ENCODE measurements at regions not wholly inside any gene's neighbourhood (a gene's known extent, or its start where the extent isn't known, plus 50 kb on each side); places are given as distances from the start of the nearest gene placed in this dataset.

DNA sequence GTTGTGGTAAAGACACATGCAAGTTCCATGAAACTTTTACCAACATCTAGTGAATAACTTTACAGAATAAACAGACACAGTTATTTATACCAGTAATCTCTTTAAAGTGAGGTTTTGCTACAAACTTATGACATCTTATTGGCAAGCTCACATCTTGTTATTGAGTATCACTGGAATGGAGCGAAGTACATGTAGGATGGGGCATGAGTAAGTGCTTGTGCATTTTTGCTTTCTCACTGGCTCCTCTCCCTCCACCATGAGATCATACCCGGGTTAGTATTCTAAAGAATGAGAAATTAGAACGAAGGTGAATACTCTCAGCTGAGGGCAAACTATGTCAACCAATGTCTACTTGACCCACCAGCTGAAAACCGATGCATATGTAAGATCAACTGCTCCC is 193.3 kb upstream of the ZNF717 start:
- DNase-seq (ENCODE audit: low read depth, low spot score): no peak
- TF ChIP-seq, protein P1, sequence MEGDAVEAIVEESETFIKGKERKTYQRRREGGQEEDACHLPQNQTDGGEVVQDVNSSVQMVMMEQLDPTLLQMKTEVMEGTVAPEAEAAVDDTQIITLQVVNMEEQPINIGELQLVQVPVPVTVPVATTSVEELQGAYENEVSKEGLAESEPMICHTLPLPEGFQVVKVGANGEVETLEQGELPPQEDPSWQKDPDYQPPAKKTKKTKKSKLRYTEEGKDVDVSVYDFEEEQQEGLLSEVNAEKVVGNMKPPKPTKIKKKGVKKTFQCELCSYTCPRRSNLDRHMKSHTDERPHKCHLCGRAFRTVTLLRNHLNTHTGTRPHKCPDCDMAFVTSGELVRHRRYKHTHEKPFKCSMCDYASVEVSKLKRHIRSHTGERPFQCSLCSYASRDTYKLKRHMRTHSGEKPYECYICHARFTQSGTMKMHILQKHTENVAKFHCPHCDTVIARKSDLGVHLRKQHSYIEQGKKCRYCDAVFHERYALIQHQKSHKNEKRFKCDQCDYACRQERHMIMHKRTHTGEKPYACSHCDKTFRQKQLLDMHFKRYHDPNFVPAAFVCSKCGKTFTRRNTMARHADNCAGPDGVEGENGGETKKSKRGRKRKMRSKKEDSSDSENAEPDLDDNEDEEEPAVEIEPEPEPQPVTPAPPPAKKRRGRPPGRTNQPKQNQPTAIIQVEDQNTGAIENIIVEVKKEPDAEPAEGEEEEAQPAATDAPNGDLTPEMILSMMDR (IDR thresholded peaks at IDR 0.05; ENCODE audit: low read depth, low read length): no peak
- in situ Hi-C loops (cut with HindIII; ENCODE audit: low sequenced_read_pairs): no loop called here

DNA sequence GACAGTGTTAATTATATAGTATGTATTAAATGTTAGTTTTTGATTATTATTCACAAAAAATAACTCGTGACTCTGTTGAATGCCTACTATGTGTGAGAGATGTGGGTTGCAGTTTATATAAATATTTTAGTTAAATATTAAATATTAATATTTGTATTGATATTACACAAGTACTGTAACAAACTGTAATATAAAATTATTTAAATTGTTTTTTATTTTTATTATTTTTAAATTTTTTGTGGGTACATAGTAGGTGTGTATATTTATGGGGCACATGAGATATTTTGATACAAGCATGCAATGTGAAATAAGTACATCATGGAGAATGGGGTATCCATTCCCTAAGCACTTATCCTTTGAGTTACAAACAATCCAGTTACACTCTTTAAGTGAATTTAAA is 196.1 kb upstream of the ZNF717 start:
- TF ChIP-seq, protein P1 (IDR thresholded peaks at IDR 0.05; ENCODE audit: low read depth, low read length): no peak
- in situ Hi-C loops (cut with HindIII; ENCODE audit: low sequenced_read_pairs): no loop called here
- no peak for DNase-seq (ENCODE audit: low read depth, low spot score)
- H3K4me3 ChIP-seq (ENCODE audit: low read depth, low read length): no peak overlapping the region

More for the DNA sequence above, 193.3 kb upstream of the ZNF717 start:
- H3K4me3 ChIP-seq (ENCODE audit: low read depth, low read length): no peak overlapping the region

DNA sequence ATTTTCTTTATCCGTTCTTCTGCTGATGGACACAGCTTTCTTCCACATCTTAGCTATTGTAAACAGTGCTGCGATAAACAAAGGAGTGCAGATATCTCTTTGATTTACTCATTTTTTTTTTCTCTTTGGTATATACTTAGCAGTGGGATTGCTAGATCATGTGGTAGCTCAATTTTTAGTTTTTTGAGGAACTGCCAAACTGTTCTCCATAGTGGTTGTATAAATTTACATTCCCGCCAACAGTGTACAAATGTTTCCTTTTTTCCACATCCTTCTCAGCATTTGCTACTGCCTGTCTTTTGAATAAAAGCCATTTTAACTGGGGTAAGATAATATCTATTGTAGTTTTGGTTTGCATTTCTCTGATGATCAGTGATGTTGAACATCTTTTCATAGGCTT is 196.8 kb upstream of the ZNF717 start:
- DNase-seq (ENCODE audit: low read depth, low spot score): no peak
- TF ChIP-seq, protein P1 (IDR thresholded peaks at IDR 0.05; ENCODE audit: low read depth, low read length): no peak
- in situ Hi-C loops (cut with HindIII; ENCODE audit: low sequenced_read_pairs): no loop called here
- H3K4me3 ChIP-seq (ENCODE audit: low read depth, low read length): no peak overlapping the region

DNA sequence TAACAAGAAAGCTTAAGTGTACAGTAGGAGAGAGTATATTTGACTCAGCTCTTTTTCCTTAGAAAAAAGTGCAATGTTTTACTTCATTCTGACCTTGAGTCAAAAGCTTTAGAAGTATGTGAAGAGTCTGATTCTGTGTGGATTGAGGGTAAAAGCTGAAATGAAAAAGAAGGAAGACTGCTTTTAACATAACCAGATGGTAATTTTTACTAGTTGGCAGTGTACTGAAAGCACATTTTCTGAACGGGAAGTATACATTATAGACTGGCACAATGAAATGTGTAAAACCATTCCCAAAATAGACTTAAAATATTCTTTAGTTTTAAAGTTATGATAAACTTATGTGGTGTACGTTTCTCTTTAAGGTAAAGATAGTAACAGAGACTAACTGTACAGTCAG is 197.8 kb upstream of the ZNF717 start:
- H3K4me3 ChIP-seq (ENCODE audit: low read depth, low read length): no peak overlapping the region
- in situ Hi-C loops (cut with HindIII; ENCODE audit: low sequenced_read_pairs): no loop called here
- no peak for DNase-seq (ENCODE audit: low read depth, low spot score)
- TF ChIP-seq, protein P1 (IDR thresholded peaks at IDR 0.05; ENCODE audit: low read depth, low read length): no peak

DNA sequence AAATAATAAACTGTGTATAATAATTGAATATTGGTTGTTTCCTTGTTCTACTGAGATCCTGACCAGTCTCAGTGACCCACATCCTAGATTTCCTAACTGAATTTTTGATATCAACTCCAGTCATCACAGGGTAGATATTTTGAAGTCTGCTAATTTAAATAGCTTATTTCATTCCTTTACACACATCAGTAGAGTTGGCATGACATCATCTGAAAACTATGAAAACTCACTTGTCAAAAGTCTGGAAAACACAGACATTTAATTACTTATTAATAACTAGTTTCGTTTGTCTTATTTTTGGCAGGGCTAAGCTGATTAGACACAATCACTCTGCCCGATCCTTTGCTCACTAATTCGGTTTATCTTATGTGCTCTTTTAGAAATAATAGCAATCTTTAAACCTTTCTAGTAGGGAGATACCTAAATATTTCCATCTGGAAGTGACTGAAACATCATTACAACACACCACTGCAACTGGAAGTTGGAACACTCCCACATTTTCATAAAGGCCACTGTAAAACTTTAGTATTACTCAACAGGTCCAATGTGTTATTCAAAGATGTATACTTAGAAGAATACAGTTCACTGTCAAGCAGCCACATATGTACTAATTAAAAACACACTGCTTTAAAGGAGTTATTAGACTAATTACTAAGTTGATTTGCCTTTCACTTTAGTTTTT is 198.4 kb upstream of the ZNF717 start:
- DNase-seq (ENCODE audit: low read depth, low spot score): no peak
- TF ChIP-seq, protein P1 (IDR thresholded peaks at IDR 0.05; ENCODE audit: low read depth, low read length): no peak
- no peak overlapping the region for H3K4me3 ChIP-seq (ENCODE audit: low read depth, low read length)
- in situ Hi-C loops (cut with HindIII; ENCODE audit: low sequenced_read_pairs): no loop called here

DNA sequence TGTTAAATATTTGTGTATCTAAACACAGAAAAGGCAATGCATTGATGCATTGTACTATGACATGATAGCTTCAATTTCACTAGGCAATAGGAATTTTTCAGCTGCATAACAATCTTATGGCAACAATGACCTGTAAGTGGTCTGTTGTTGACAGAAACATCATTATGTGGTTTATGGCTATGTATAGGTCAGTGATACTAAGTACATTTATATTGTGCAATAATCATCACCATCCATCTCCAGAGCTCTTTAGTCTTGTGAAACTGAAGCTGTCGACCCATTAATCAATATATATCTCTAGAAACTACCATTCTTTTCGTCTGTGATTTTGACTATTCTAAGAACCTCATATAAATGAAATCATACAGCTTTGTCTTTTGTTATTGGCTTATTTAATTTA is 200.1 kb upstream of the ZNF717 start:
- in situ Hi-C loops (cut with HindIII; ENCODE audit: low sequenced_read_pairs): no loop called here
- no peak overlapping the region for H3K4me3 ChIP-seq (ENCODE audit: low read depth, low read length)
- TF ChIP-seq, protein P1 (IDR thresholded peaks at IDR 0.05; ENCODE audit: low read depth, low read length): no peak
- no peak for DNase-seq (ENCODE audit: low read depth, low spot score)
